ENCODE measurements at regions not wholly inside any gene's neighbourhood (a gene's known extent, or its start where the extent isn't known, plus 50 kb on each side); places are given as distances from the start of the nearest gene placed in this dataset.

DNA sequence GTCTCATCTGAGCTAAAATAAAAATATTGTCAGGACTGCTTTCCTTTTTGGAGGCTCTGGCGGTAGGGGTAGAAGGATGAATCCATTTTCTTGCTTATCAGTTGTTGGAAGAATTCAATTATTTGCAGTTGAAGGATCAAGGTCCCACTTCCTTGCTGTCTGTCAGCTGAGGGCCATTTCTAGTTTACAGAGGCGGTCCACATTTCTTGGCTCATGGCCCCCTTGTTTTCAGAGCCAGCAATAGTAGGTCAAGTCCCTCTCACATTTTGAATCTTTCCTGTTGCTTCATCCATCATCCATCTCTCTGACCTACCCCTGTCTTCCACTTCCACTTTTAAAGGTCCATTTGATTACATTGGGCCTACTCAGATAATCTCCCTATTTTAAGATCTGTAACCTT, 1099.3 kb upstream of the DIAPH2 start (continued):
- TF ChIP-seq AHR (CRISPR knock-in tag; IDR thresholded peaks at IDR 0.05) = no peak
- no peak for TF ChIP-seq ZNF562 (CRISPR knock-in tag; IDR thresholded peaks at IDR 0.05; ENCODE audit: borderline replicate concordance)
- no peak for TF ChIP-seq SMARCE1 (IDR thresholded peaks at IDR 0.05; ENCODE audit: borderline replicate concordance)
- TF ChIP-seq IRF2 (CRISPR knock-in tag; IDR thresholded peaks at IDR 0.05) = no peak

DNA sequence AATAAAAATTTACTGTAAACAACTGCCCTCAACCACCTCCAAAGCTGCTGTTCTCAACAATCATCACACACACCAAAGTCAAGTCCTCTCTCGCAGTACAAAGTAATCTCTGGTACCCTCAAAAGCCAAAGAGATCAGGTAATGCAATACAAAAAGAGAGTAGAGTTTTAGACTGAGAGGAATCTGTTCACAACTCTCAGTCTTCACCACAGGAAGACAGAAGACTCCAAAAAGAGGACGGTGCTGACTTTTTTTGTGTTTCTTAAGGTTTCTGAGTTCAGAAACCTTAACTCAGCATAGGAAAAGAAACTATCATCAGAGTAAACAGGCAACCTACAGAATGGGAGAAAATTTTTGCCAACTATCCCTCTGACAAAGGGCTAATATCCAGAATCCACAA, 1072.3 kb upstream of the DIAPH2 start:
- Histone ChIP-seq H3K4me2 (ENCODE audit: low read depth, low read length) (no peak overlapping the region), H4K20me1 (ENCODE audit: insufficient read depth, low read length) (no peaks in the 10 kb centered on the region), H3K9me3 (ENCODE audit: low read length) (no peaks in the 10 kb centered on the region), H3K36me3 (replicated peaks in 1 of 2; ENCODE audit: control insufficient read depth in 1 of 2, insufficient read depth in 2 of 2, low read length in 2 of 2) (no peaks in the 10 kb centered on the region), H3K4me1 (ENCODE audit: insufficient read depth, low read length) (no peaks in the 10 kb centered on the region), H3K4me3 (replicated peaks in 1 of 3; ENCODE audit: insufficient read depth in 1 of 3, low read depth in 2 of 3, low read length in 3 of 3) (no peak overlapping the region), H3K9ac (ENCODE audit: insufficient read depth, low read depth, low read length) (no peak overlapping the region), H3K79me2 (ENCODE audit: insufficient read depth, low read length) (no peaks in the 10 kb centered on the region), H2AFZ (ENCODE audit: low read length) (no peak overlapping the region), H3K27me3 (ENCODE audit: control insufficient read depth in 1 of 2, insufficient read depth in 2 of 2, low read length in 2 of 2) (no peaks in the 10 kb centered on the region), H3K27ac (ENCODE audit: extremely low read length, insufficient read depth, low read length) (no peak overlapping the region)
- WGBS (ENCODE audit: low lambda C conversion rate) = 29% methylated on average over 2 of the region's 2 CpGs
- ATAC-seq = no peak
- no peak for FAIRE-seq
- intact Hi-C loops (cut with micrococcal nuclease; ENCODE audit: unreplicated experiment) (no loop called here), in situ Hi-C loops (cut with HindIII; ENCODE audit: extremely low pct_ligation_motif_present, low pct_unique_long_range_greater_than_20kb) (no loop called here)
- CTCF ChIA-PET (ENCODE audit: low intra/inter-chr PET ratio, low total read pairs) = no interaction called here
- no peak for DNase-seq (ENCODE audit: low spot score)
- POLR2A ChIA-PET = no interaction called here
- BruUV-seq (replicated peaks) = no TSS peak
- TF ChIP-seq TBX2 (CRISPR knock-in tag; IDR thresholded peaks at IDR 0.05; ENCODE audit: borderline replicate concordance) = no peak
- TF ChIP-seq PRPF4 (IDR thresholded peaks at IDR 0.05; ENCODE audit: low read depth, low read length, poor library complexity, severe bottlenecking) = no peak
- no peak for TF ChIP-seq ZNF430 (CRISPR knock-in tag; IDR thresholded peaks at IDR 0.05)
- TF ChIP-seq, protein P1, sequence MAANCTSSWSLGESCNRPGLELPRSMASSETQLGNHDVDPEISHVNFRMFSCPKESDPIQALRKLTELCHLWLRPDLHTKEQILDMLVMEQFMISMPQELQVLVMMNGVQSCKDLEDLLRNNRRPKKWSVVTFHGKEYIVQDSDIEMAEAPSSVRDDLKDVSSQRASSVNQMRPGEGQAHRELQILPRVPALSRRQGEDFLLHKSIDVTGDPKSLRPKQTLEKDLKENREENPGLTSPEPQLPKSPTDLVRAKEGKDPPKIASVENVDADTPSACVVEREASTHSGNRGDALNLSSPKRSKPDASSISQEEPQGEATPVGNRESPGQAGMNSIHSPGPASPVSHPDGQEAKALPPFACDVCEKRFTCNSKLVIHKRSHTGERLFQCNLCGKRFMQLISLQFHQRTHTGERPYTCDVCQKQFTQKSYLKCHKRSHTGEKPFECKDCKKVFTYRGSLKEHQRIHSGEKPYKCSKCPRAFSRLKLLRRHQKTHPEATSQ (CRISPR knock-in tag; IDR thresholded peaks at IDR 0.05; ENCODE audit: borderline replicate concordance) = no peak
- TF ChIP-seq ZNF20 (CRISPR knock-in tag; IDR thresholded peaks at IDR 0.05) = no peak
- no peak for TF ChIP-seq ZNF883 (CRISPR knock-in tag; IDR thresholded peaks at IDR 0.05; ENCODE audit: not compliant biosample characterization)
- TF ChIP-seq, protein P2, sequence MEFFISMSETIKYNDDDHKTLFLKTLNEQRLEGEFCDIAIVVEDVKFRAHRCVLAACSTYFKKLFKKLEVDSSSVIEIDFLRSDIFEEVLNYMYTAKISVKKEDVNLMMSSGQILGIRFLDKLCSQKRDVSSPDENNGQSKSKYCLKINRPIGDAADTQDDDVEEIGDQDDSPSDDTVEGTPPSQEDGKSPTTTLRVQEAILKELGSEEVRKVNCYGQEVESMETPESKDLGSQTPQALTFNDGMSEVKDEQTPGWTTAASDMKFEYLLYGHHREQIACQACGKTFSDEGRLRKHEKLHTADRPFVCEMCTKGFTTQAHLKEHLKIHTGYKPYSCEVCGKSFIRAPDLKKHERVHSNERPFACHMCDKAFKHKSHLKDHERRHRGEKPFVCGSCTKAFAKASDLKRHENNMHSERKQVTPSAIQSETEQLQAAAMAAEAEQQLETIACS (CRISPR knock-in tag; IDR thresholded peaks at IDR 0.05) = no peak
- no peak for TF ChIP-seq KLF12 (CRISPR knock-in tag; IDR thresholded peaks at IDR 0.05; ENCODE audit: borderline replicate concordance)
- no peak for TF ChIP-seq ARNTL (CRISPR knock-in tag; IDR thresholded peaks at IDR 0.05)
- TF ChIP-seq TP53 (CRISPR knock-in tag; conservative IDR thresholded peaks at IDR 0.05) = no peak
- TF ChIP-seq GATAD2A (CRISPR knock-in tag; IDR thresholded peaks at IDR 0.05) = no peak
- TF ChIP-seq KLF9 (CRISPR knock-in tag; IDR thresholded peaks at IDR 0.05; ENCODE audit: low read depth) = no peak
- TF ChIP-seq, protein P3, sequence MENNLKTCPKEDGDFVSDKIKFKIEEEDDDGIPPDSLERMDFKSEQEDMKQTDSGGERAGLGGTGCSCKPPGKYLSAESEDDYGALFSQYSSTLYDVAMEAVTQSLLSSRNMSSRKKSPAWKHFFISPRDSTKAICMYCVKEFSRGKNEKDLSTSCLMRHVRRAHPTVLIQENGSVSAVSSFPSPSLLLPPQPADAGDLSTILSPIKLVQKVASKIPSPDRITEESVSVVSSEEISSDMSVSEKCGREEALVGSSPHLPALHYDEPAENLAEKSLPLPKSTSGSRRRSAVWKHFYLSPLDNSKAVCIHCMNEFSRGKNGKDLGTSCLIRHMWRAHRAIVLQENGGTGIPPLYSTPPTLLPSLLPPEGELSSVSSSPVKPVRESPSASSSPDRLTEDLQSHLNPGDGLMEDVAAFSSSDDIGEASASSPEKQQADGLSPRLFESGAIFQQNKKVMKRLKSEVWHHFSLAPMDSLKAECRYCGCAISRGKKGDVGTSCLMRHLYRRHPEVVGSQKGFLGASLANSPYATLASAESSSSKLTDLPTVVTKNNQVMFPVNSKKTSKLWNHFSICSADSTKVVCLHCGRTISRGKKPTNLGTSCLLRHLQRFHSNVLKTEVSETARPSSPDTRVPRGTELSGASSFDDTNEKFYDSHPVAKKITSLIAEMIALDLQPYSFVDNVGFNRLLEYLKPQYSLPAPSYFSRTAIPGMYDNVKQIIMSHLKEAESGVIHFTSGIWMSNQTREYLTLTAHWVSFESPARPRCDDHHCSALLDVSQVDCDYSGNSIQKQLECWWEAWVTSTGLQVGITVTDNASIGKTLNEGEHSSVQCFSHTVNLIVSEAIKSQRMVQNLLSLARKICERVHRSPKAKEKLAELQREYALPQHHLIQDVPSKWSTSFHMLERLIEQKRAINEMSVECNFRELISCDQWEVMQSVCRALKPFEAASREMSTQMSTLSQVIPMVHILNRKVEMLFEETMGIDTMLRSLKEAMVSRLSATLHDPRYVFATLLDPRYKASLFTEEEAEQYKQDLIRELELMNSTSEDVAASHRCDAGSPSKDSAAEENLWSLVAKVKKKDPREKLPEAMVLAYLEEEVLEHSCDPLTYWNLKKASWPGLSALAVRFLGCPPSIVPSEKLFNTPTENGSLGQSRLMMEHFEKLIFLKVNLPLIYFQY (CRISPR knock-in tag; IDR thresholded peaks at IDR 0.05; ENCODE audit: borderline replicate concordance) = no peak
- TF ChIP-seq, protein P4, sequence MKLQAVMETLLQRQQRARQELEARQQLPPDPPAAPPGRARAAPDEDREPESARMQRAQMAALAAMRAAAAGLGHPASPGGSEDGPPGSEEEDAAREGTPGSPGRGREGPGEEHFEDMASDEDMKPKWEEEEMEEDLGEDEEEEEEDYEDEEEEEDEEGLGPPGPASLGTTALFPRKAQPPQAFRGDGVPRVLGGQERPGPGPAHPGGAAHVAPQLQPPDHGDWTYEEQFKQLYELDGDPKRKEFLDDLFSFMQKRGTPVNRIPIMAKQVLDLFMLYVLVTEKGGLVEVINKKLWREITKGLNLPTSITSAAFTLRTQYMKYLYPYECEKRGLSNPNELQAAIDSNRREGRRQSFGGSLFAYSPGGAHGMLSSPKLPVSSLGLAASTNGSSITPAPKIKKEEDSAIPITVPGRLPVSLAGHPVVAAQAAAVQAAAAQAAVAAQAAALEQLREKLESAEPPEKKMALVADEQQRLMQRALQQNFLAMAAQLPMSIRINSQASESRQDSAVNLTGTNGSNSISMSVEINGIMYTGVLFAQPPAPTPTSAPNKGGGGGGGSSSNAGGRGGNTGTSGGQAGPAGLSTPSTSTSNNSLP (IDR thresholded peaks at IDR 0.05; ENCODE audit: low read depth, low read length) = no peak

All from HepG2 (cell line).